GM12891 (cell line): ENCODE measurements at regions not wholly inside any gene's neighbourhood (a gene's known extent, or its start where the extent isn't known, plus 50 kb on each side); places are given as distances from the start of the nearest gene placed in this dataset.

ENCODE experiments used
- PAX5 ChIP-seq: IDR thresholded peaks from 2 replicates; pipeline ENCODE4 v1.6.1; 2011; ENCODE audit warnings: low read length, moderate library complexity, mild to moderate bottlenecking; ENCODE audit not compliant: insufficient read depth, severe bottlenecking
- POLR2A ChIP-seq: IDR thresholded peaks from 2 replicates; pipeline ENCODE4 v1.6.1; 2011; ENCODE audit warnings: low read depth, low read length, control low read depth
- POLR2AphosphoS5 ChIP-seq: IDR thresholded peaks from 2 replicates; pipeline ENCODE4 v1.6.1; 2011; ENCODE audit warnings: low read depth, low read length, control low read depth
- POU2F2 ChIP-seq: IDR thresholded peaks from 2 replicates; pipeline ENCODE4 v1.6.1; 2011; ENCODE audit warnings: low read depth, mild to moderate bottlenecking, control low read depth, low read length, moderate library complexity
- SPI1 ChIP-seq: IDR thresholded peaks from 2 replicates; pipeline ENCODE4 v1.6.1; 2011; ENCODE audit warnings: low read depth, low read length, control low read depth
- TAF1 ChIP-seq: IDR thresholded peaks from 2 replicates; pipeline ENCODE4 v1.6.1; 2011; ENCODE audit warnings: low read depth, low read length, control low read depth

DNA sequence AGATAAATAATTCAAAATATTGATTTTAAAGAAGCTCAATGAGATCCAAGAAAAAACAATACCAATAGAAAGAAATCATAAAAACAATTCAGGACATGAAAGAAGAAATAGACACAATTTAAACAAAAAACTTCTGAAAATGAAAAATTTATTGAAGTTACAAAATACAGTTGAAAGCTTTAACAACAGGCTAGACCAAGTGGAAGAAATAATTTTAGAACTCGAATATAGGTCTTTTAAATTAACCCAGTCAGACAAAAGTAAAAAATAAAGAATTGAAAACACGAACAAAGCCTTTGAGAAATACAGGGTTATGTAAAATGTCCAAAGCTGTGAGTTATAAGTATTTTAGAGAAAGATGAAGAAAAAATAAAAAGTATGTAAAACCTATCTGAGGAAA lies 152.4 kb upstream of the SMIM30 start:
- TF ChIP-seq TAF1 (no peak), POU2F2 (no peak), POLR2AphosphoS5 (no peak), POLR2A (no peak), SPI1 (no peak), PAX5 (no peak)
